ENCODE measurements at regions not wholly inside any gene's neighbourhood (a gene's known extent, or its start where the extent isn't known, plus 50 kb on each side); places are given as distances from the start of the nearest gene placed in this dataset.

- H4K20me1 ChIP-seq (ENCODE audit: control insufficient read depth, extremely low read depth, insufficient read depth, low read length) = no peaks in the 10 kb centered on the region
- no peaks in the 10 kb centered on the region for H3K27me3 ChIP-seq (ENCODE audit: control insufficient read depth, extremely low read depth, insufficient read depth, low read length)
- H3K9me1 ChIP-seq (ENCODE audit: control insufficient read depth, extremely low read depth, insufficient read depth, low read length) = no peaks in the 10 kb centered on the region
- H3K79me2 ChIP-seq (ENCODE audit: control insufficient read depth, insufficient read depth, low read length) = no peaks in the 10 kb centered on the region
- H3K27ac ChIP-seq (ENCODE audit: control insufficient read depth, insufficient read depth, low read length) = no peak overlapping the region
- H3K36me3 ChIP-seq (ENCODE audit: control insufficient read depth in 2 of 2, extremely low read depth in 1 of 2, insufficient read depth in 2 of 2, low read length in 2 of 2) = no peaks in the 10 kb centered on the region
- no peak overlapping the region for H3K9ac ChIP-seq (ENCODE audit: control insufficient read depth, extremely low read depth, insufficient read depth, low read length)
- no peak overlapping the region for H3K4me2 ChIP-seq (ENCODE audit: control insufficient read depth, extremely low read depth, insufficient read depth, low read depth, low read length)
- FAIRE-seq = no peak
- TF ChIP-seq CTCF (optimal IDR thresholded peaks at IDR 0.05 in 1 of 3, IDR thresholded peaks at IDR 0.05 in 1 of 3, conservative IDR thresholded peaks at IDR 0.05 in 1 of 3; ENCODE audit: extremely low read depth in 1 of 3, insufficient read depth in 2 of 3, low read length in 3 of 3) (no peak), EZH2 (IDR thresholded peaks at IDR 0.05; ENCODE audit: low read length) (no peak)
- dilution Hi-C loops (cut with MboI; ENCODE audit: extremely low pct_ligation_motif_present, low sequenced_read_pairs) = no loop called here
- H3K4me1 ChIP-seq (ENCODE audit: control insufficient read depth, extremely low read depth, insufficient read depth, low read length) = no peaks in the 10 kb centered on the region
- no peak for DNase-seq (ENCODE audit: low read depth, low spot score)
- no peaks in the 10 kb centered on the region for H3K9me3 ChIP-seq (ENCODE audit: control insufficient read depth, low read depth, low read length)
- no peak overlapping the region for H3K4me3 ChIP-seq (ENCODE audit: control insufficient read depth in 2 of 3, extremely low read depth in 1 of 3, insufficient read depth in 2 of 3, low read depth in 1 of 3, low read length in 3 of 3)
- H2AFZ ChIP-seq (ENCODE audit: control insufficient read depth, low read length) = no peak overlapping the region
Observed at GRCh38 chr10:10014846-10015245, 1002.8 kb upstream of the CELF2 start.

GRCh38 chr10:10017716-10018115 lies 1000.0 kb upstream of the CELF2 start:
- Histone ChIP-seq H3K27me3 (ENCODE audit: control insufficient read depth, extremely low read depth, insufficient read depth, low read length) (no peaks in the 10 kb centered on the region), H3K4me1 (ENCODE audit: control insufficient read depth, extremely low read depth, insufficient read depth, low read length) (no peaks in the 10 kb centered on the region), H3K9me3 (ENCODE audit: control insufficient read depth, low read depth, low read length) (no peaks in the 10 kb centered on the region), H3K4me2 (ENCODE audit: control insufficient read depth, extremely low read depth, insufficient read depth, low read depth, low read length) (no peak overlapping the region), H2AFZ (ENCODE audit: control insufficient read depth, low read length) (no peak overlapping the region), H3K36me3 (ENCODE audit: control insufficient read depth in 2 of 2, extremely low read depth in 1 of 2, insufficient read depth in 2 of 2, low read length in 2 of 2) (no peaks in the 10 kb centered on the region), H3K9ac (ENCODE audit: control insufficient read depth, extremely low read depth, insufficient read depth, low read length) (no peak overlapping the region), H3K9me1 (ENCODE audit: control insufficient read depth, extremely low read depth, insufficient read depth, low read length) (no peaks in the 10 kb centered on the region), H3K79me2 (ENCODE audit: control insufficient read depth, insufficient read depth, low read length) (no peaks in the 10 kb centered on the region), H3K4me3 (ENCODE audit: control insufficient read depth in 2 of 3, extremely low read depth in 1 of 3, insufficient read depth in 2 of 3, low read depth in 1 of 3, low read length in 3 of 3) (no peak overlapping the region), H4K20me1 (ENCODE audit: control insufficient read depth, extremely low read depth, insufficient read depth, low read length) (no peaks in the 10 kb centered on the region), H3K27ac (ENCODE audit: control insufficient read depth, insufficient read depth, low read length) (no peak overlapping the region)
- dilution Hi-C loops (cut with MboI; ENCODE audit: extremely low pct_ligation_motif_present, low sequenced_read_pairs) = no loop called here
- FAIRE-seq (no peak), DNase-seq (ENCODE audit: low read depth, low spot score) (no peak)
- no peak for TF ChIP-seq CTCF (optimal IDR thresholded peaks at IDR 0.05 in 1 of 3, IDR thresholded peaks at IDR 0.05 in 1 of 3, conservative IDR thresholded peaks at IDR 0.05 in 1 of 3; ENCODE audit: extremely low read depth in 1 of 3, insufficient read depth in 2 of 3, low read length in 3 of 3)
- TF ChIP-seq EZH2 (IDR thresholded peaks at IDR 0.05; ENCODE audit: low read length) = no peak
